Activated T-cell treated with anti-CD3 and anti-CD28 coated beads, Interleukin-2, amount 50 U/mL, for 48 hours (primary cell): ENCODE measurements at regions not wholly inside any gene's neighbourhood (a gene's known extent, or its start where the extent isn't known, plus 50 kb on each side); places are given as distances from the start of the nearest gene placed in this dataset.

ENCODE experiments used
- DNase-seq, 2 experiments: peaks; one replicate each; pipeline ENCODE4 v3.0.0-alpha.2; 2020

DNA sequence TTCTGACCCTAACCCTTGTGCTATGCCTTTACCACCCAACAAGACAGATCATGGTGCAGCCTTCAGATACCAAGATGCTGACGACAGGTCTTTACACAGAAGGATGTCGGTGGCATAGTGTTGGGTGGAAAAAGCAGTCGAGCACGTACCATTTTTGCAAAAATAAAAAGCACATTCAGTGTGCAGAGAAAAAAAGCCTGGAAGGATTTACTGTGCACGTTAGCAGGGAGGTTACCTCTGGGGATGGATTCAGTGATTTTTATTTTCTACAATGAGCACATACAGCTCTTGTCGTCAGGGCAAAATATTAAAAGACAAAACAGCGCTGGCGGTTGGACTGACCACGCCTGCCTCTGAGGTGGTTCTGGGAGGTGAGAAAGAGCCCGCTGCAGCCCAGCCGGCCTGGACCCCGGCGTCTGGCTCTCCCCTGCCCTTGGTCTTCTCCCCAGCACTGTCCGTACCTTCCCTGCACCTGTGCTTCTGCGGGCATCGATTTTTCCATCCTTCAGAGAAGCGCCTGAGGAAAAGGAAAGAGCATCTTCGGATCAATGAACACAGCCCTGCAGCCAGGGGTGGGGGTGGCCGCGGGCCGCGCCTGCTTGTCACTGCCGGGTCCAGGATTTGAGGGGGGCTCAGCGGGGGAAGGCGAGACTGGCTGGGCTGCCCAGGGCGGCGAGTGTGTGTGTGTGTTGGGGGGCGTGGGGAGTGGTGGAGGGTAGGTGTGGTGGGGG, 200.0 kb upstream of the IER5L start:
- DNase-seq = no peak

DNA sequence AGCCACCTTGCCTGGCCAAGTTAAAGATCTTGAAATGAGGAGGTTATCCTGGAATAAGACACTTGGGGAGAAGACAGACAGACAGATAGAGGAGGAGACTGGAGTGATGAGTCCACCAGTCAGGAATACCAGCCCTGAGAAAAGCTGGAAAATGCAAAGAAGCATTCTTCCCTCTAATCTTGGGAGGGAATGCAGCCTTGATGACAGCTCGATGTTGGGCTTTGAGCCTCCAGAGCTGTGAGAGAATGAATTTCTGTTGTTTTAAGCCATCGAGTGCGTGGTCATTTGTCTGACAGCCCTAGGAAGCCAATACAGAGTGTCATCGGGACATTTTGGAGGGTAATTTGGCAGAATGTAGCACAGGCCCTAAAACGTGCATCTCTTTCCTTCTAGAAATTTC, 199.1 kb upstream of the IER5L start:
- DNase-seq = no peak

DNA sequence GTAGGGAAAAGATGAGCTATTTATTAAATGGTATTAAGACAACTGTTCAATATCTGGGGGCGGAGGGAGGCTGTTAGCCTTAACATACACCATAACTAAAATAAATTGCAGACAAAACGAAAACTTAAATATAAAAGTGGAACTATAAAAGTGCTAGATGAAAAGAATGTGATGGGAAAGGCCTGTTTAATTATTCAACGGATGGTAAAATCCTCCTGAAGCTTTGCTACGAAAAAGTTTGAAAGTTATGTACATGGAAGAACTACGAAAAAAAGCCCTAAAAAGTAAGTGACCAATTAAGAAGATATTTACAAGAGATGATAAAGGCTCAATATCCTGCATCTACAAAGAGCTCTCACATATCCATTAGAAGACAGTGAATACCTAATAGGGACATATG, 197.8 kb upstream of the IER5L start:
- no peak for DNase-seq

DNA sequence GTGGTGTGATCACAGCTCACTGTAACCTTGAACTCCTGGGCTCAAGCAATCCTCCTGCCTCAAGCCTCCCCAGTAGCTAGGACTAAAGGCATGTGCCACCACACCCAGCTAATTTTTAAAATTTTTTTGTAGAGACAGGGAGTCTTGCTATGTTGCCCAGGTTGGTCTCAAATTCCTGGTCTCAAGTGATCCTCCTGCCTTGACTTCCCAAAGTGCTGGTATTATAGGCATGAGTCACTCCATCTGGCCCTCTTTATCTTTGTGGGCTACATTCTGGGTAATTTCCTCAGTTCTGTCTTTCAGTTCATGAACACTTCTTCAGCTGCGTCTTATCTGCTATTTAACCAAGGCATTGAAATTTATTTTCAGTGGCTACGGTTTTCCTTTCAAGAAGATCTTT, 196.6 kb upstream of the IER5L start:
- DNase-seq = no peak

DNA sequence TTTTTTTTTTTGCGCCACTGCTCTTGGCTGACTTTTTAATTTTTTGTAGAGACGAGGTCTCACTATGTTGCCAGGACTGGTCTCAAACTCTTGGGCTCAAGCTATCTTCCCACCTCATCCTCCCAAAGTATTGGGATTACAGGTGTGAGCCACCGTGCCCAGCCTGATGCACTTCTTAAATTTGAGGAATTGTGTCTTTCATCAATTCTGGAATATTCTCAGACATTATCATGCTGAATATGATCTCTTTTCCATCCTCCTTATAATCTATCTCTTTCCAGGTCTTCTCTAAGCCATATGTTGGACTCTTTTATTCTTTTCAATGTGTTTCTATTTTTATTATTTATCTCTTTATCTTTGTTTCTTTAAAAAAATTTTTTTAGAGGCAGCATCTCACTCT, 196.2 kb upstream of the IER5L start:
- DNase-seq = no peak

DNA sequence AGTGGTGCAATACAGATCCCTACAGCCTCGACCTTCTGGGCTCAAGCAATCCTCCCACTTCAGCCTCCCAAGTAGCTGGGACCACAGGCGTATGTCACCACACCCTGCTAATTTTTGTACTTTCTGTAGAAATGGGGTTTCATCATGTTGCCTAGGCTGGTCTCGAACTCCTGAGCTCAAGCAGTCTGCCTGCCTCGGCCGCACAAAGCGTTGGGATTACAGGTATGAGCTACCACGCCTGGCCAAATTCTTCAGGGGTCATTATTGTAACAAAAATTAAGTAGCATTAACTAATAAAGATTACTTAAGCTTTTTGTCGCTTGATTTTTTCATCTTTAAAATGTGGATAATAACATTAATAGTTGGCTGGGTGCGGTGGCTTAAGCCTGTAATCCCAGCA, 195.3 kb upstream of the IER5L start:
- DNase-seq = no peak

DNA sequence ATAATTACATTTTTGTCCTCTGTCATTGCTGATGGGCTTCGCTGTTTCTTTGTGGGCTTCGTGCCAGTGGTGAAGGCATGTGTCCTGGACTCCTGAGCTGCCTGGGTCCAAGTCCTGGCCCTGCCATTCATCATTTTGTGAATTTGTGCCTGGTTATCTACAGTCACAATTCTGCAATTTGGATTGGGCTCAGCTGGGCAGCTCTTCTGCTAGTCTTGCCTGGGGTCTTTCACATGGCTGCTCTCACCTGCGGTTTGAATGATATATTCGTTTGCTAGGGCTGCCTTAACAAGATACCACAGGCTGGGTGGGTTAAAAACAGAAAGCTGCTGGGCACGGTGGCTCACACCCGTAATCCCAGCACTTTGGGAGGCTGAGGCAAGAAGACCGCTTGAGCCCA, 192.7 kb upstream of the IER5L start:
- DNase-seq = no peak

DNA sequence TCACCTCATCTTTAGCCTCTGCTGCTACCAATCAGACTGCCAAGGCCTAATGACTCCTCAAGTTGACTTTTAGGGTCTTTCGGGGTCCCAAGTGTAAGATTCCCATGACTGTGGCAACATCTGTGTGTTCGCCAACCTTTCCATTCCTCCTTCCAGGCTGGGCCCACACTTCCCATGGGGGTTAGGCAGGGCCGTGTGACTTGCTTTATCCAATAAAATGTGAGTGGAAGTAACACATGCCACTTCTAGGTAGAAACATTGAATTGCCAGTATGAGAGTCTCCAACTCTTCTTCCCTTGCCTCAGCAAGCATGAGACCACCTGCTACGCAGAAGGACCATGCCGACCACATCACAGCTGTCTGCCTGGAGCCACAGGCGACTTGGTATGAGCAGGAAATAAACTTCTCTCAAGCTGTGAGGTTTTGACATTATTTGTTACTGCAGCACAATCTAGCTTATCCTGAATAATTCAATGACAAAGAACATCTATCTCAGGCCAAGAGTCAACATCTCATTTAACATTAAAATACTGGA, 190.4 kb upstream of the IER5L start:
- no peak for DNase-seq

DNA sequence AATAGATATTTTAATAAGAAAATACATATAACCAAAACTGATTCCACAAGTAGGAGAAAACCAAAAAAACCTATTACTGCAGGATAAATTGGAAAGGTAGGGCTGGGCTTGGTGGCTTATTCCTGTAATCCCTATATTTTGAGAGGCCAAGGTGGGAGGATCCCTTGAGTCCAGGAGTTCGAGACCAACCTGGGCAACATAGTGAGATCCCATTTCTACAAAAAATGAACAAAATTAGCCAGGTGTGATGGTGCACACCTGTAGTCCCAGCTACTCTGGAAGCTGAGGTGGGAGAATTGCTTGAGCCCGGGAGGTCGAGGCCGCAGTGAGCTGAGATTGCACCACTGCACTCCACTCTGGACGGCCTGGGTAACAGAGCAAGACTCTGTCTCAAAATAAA, 189.2 kb upstream of the IER5L start:
- no peak for DNase-seq

DNA sequence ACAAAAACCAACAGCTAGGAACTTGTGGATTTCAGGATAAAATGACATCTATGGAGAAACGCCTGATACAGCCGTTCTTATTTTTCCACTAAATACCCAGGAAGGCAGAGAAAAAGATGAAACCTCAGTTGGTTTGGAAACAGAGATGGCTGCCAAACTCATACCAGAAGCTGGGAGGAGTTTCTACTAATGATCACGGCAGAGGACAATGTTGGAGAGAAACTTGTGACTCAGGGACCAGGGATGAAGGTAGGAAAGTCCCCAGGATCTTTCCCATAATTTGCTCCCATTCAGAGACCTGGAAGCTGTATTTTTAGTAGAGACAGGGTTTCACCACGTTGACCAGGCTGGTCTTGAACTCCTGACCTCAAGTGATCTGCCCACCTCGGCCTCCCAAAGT, 187.1 kb upstream of the IER5L start:
- DNase-seq = no peak

DNA sequence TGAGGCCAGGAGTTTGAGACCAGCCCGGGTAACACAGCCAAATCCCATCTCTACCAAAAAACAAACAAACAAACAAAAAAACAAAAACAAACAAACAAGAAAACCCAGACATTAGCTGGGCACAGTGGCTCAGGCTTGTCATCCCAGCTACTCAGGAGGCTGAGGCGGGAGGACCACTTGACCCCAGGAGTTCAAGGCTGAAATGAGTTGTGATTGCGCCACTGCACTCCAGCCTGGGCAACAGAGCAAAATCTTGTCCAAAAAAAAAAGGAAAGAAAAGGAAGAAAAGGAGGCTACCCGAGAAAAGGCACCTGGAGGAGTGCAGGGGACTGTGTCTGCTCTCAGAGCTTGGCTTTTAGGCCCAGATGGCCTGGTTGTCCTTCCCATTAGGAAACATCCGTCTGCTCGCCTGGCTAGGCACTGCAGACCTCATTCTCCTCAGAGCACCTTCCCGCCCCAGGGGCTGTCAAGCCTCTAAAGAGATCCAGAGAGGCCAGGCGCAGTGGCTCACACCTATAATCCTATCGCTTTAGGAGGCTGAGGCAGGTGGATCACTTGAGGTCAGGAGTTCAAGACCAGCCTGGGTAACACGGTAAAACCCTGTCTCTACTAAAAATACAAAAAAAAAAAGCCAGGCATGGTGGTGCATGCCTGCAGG, 185.3 kb upstream of the IER5L start:
- DNase-seq = no peak

DNA sequence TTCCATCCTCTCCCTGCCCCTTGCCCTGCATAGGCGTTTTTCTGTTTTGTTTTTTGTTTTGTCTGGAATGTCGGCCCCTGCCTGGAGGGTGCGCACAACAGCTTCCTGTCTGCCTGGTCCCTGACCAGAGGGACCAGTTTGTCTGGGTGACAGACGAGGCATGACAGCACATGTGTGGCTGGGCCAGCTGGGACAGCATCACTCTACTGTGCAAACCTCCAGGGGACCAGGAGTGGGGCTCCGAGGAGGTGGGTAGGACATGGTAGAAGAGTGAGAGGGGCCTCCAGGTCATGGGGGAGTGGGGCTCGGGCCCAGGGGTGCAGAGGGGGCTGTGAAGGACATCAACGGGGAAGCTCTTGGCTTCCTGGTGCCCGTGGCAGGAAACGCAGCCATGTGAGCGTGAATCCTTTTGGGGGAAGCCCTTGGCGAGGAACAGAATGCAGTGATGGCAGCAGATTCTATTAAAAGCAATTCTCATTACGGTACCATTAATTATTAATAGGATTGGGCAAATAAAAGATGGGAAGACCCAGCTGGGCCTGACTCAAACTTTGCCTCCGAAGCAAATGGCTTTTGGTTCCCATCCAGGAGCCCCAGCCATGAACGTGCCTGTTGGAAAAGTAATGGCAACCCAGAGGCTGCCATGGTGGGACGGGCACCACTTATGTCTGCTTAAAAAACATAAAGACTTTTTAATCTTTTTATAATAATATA, 184.4 kb upstream of the IER5L start:
- DNase-seq = no peak

DNA sequence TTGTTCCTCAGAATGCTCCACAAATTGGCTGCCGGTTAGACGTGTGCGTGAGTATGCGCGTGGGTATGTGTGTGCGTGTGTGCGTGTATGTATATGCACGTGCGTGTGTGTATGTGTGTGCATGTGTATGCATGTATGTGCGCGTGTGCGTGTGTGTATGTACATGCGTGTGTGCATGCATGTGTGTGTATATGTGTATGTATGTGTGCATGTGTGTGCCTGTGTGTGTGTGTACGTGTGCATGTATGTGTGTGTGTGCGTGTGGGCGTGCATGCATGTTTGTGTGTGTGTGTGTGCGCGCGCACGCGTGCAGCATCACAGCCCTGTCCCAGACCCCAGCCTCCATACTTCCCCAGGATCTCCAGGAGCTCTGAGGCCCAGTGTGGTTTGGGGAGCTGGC, 183.1 kb upstream of the IER5L start:
- DNase-seq = no peak

DNA sequence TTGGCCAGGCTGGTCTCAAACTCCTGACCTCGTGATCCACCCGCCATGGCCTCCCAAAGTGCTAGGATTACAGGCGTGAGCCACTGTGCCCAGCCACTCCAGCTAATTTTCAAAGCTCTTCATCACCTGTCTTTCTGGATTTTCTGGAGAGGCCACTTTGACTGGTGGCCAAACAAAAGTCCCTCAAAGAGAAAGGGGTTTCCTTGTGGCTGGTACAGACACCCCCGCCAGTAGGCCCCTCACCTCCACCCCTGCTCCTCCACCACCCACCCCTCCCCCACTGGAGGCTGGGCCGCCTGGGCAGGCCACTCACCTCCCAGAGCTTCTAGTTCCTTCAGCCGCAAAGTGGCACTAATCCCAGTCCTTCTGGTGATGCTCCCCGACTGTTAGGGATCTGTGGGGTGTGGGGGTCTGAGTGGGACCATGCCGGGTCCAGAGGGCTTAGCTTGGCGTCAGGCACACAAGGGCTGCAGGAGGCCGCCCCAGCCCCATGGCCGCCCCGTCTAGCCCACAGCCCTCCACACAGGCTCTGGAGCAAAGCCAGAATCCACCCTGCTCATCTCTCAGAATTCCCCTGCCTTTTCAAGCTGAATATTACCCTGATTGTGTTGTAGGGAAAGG, 182.0 kb upstream of the IER5L start:
- no peak for DNase-seq

DNA sequence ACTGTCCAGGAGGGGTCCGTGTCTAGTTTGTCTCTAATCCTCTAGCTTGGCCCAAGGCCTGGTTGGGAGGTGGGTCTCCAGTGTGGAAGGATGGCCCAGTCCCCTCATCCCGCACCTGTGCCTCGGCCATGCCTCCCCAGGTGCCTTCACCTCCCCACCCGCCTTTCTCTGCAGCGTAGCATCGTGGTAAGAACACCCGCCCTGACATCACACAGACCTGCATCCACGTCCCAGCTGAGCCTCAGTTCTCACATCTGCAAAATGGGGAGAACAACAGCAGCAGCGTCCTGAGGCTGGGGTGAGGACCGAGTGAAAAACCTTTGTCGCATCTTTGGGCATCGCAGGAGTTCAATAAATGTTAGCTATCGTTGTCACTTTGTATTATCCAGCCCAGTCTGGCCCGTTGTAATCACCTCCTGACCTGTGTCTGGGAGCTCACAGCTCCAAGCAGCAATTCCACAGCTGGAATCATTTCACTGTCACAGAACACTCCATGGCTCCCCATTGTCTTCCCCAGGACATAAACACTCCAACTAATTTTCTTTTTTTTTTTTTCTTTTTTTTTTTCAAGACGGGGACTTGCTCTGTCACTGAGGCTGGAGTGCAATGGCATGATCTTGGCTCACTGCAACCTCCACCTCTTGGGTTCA, 181.2 kb upstream of the IER5L start:
- DNase-seq = no peak

DNA sequence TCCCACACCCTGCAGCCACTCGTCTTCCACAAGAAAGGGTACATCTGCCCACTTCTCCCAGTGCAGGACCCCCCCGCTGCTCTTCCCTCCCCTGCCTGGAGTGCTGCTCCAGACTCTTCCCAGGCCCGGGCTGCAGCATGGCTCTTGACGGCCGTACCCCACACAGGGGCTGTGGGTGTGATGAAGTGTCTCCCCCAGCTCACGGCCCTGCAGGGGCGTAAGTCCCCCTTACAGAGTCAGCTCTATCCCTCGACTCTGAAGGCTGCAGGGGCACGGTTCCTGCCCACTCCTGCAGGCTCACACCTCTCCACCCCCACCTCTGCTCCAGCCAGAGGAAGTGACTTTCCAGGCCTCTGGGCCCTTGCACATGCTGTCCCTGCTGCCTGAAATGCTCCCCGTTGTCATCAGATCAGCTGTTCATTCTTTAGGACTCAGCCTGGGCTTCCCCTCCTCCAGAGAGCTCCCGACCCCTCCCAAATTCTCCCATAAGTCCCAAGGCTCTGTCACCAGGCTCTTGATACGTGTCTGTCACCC, 180.6 kb upstream of the IER5L start:
- DNase-seq = no peak

DNA sequence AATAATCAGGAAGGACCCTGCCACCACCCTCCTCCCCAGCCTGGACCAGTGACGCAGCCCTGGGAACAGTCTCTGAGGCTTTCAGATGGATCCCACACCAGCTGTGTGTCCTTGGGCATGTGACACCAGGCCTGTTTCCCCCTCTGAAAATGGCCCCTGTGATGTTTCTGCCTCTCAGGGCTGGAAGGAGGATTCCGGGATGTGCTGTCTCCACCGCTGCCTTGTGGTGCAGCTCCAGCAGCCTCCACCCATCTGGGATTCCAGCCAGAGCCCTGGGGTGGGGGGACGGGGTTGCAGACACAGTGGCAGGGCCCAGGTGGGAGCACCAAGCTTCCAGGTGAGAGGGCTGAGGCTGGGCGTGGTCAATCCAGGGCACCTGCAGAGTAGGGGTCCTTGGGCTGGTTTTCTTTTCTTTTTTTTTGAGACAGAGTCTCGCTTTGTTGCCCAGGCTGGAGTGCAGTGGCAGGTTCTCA, 179.7 kb upstream of the IER5L start:
- no peak for DNase-seq

DNA sequence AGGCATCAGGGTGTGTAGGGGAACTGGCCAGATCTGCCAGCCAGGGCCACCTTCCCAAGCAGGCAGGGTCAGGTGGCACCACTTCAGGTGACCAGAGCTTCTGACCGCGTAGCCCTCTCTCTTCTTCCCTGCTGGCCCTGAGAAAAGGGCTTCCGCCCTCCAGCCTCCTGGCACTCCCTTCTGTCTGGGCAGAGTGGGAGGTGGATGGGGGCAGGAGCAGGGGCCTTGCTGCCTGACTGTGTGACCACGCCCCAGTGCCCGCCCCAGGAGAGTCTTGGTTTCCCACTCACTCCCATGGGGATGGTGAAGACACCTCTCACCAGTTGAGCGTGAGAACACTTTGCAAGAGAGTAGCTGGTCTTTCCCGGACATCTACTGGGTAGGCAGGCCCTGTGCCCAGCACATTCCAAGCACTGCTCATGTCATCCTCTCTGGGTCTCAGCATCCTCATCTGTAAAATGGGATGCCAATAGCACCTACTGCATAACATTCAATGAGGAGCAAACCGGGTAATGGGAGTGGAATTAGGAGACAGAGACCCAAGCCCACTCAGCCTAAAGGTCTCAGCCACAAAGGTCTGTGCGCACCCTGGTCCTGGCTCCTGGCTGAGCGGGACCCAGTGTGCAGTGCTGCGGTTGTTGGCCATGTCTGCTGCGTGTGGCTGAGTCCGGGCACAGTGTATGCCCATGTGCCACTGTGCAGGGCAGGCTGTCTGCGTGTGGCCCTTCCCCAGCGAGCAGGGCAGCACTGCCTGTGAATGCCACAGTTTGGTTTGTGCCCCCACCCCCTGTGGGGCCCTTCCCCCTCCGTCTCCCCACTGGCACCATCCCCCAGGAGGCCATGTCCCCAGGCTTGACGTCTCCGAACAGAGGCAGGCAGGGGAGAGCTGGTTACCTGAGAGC, 179.1 kb upstream of the IER5L start:
- no peak for DNase-seq

DNA sequence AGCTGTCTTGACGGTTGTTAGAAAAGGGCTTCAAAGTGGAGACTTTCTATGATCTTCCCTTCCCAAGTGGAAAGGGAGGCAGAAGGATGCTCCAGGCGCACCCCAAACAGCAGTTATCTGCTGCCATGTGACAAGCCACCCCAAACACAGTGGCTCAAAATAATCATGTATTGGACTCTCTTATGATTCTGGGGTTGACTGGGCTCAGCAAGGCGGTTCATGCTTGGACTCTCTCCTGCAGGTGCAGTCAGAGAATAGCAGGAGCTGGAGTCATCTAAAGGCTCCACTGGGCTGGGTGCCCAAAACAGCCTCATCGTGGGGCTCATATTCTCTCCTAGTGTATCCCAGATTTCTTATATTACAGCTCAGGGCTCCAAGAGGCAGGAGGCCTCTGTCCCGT, 177.6 kb upstream of the IER5L start:
- DNase-seq = no peak

DNA sequence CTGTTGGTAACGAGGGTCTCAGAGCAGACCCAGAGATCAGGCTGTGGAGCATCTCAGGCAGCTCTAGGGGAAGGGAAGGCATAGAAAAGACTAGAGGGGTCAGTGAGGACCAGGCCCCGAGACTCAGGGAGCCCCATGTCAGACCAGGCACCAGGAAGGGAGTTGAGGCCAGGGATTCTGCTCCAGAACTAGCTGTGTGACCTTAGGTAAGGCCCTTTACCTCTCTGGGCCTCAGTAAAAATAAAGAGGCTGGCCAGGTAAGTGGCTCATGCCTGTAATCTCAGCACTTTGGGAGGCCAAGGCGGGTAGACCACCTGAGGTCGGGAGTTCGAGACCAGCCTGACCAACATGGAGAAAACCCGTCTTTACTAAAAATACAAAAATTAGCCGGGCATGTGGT, 176.4 kb upstream of the IER5L start:
- no peak for DNase-seq

DNA sequence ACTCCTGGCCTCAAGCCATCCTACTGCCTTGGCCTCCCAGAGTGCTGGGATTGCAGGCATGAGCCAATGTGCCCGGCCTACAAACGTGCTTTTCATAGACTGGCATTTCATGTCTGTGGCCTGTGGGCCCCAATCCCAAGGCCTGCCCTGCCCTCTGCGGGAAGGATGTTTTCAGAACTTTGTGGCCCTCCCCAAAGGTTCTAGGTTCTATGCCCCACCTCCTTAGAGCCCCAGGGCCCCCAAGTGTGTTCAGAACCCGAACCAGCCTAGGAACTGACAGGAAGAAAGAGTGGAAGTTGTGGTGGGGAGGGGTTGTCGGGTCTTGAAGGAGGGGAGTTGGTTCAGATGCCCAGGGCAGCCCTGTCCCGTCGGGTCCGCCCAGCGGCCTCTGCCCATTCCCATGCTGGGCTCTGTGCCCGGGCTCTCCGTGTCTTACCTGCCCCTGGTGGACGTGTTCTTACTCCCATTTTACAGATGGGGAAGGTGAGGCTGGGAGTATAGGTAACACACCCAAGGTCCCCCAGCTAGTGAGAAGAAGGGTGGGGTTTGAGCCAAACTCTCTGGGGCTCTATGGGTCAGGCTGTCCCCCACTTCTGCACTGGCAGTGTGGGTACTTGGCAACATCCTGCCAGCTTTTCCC, 175.8 kb upstream of the IER5L start:
- no peak for DNase-seq
